ENCODE measurements at regions not wholly inside any gene's neighbourhood (a gene's known extent, or its start where the extent isn't known, plus 50 kb on each side); places are given as distances from the start of the nearest gene placed in this dataset.

GRCh38 chr22:22075382-22076163 is 93.0 kb upstream of the TOP3B start:
- no peak for DNase-seq (ENCODE audit: low read depth)

DNA sequence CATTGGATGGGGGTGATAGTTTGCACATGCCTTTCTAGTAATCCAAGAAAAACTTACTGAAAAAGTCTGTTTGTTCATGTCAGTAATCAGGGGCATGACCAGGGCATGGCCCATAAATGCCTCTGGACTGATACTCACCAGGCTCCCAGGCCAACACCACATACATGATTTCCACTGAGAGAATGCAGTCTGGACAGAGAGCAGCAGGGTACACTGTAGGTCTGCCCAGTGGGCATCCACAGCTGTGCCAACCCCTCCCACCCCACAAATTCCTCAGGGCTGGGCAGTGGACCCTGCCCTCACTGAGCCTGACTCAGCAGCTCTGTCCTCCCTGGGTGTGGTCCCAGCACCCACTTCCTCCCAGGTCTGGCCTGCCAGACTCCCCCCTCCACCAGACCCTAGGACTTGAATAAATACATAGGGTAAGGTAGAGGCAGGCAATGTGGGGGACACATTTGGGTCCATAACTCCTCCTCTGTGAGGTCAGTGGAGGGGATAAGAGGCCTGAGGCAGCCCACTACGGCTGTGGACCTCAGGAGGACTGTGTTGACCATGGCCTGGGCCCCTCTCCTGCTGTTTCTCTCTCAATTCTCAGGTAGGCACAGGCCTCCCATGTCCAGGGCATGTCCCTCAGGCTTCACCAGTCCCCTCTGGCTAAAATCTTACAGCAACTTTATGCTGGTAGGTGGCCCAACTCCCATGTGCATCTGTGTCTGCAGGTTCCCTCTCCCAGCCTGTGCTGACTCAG is 92.2 kb upstream of the TOP3B start:
- DNase-seq (ENCODE audit: low read depth): no peak

- DNase-seq (ENCODE audit: low read depth): no peak
These were observed 91.4 kb upstream of the TOP3B start for GRCh38 chr22:22073769-22074561.

DNA sequence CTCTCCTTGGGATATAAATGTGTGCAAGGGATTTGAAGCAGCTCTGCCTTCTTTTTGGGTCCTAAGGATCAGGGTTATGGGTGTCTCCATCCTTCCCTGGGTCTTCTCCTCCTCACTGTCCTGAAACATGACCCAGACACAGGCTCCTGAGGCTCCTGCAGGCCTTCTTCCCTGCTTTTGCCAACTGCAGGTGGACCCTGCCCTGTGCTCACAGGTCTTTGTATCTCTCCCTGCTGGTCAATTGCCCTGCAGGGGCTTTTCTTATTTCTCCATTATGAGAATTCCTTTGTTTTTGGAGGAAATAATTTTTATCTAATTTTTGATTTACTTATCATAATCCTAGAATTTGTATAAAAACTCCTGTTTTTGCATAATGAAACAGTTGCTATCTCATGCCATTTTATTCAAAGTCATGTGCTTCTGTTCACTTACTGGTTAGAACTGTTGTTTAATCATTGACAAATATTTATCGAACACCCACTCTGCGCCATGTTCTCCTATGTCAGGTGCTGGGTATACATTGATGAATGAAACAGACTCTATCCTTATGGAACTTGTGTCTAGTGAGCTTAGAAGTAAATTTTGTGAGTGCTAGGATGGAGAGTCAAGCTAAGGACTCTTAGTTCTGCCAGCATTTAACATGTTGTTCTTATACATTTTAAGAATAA is 89.7 kb upstream of the TOP3B start:
- no peak for DNase-seq (ENCODE audit: low read depth)

DNA sequence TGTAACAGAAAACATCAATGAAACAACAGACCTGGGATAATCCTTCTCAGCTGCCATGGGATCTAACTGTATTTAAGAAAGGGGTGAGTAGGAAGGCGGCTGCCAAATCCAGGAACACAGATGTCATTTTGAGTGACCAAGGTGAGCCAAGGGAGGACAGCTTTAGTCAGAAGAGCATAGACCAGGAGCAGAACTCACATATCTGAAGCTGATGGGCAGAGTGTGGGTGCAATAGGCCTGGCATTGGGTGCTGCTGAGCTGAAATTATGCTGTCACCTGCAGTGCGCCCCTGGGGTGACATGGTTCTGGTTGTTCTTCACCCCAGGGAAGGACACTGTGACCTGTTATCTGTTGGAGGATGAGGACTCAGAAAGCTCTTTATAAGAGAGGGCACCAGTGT is 88.9 kb upstream of the TOP3B start:
- DNase-seq (ENCODE audit: low read depth): no peak

GRCh38 chr22:22070371-22070824 is 87.8 kb upstream of the TOP3B start:
- DNase-seq (ENCODE audit: low read depth): no peak

GRCh38 chr22:22069450-22070370 is 87.1 kb upstream of the TOP3B start:
- DNase-seq (ENCODE audit: low read depth): no peak

DNA sequence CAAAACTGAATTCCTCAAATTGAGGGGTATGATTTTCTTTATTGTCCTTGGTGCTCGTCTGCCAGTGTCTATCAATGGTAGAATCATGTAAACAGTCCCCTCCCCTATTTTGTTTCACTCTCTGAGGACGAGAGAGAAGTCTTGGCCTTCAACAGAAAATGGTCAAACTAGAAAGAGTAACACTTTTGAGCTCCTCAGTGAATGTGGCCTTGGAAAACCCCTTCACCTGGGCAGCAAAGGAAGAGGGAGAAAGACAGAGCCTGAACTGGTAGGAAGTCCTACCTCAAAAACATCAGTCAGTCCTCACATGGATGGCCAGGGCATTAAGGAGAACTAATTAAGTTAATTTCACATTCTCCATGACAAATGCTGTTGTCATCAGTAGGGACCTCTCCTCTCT is 86.1 kb upstream of the TOP3B start:
- DNase-seq (ENCODE audit: low read depth): no peak

DNA sequence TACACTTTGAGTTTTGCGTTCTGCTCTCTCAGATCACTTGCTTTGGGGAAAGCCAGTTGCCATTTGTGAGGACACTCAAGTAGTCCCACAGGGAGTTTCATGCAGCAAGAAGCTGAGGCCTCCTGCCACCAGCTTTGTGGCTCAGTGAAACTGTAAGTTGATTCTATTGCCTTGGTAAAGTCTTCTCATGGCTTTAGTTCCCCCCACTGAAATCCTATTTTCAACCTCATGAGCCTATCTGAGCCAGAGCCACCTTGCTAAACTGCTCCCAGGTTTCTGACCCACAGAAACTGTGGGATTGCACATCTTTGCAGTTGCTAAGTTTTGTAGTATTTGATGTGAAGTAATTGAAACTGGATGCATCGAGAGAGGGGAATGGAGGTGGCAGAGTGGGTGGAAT is 85.4 kb upstream of the TOP3B start:
- DNase-seq (ENCODE audit: low read depth): no peak

DNA sequence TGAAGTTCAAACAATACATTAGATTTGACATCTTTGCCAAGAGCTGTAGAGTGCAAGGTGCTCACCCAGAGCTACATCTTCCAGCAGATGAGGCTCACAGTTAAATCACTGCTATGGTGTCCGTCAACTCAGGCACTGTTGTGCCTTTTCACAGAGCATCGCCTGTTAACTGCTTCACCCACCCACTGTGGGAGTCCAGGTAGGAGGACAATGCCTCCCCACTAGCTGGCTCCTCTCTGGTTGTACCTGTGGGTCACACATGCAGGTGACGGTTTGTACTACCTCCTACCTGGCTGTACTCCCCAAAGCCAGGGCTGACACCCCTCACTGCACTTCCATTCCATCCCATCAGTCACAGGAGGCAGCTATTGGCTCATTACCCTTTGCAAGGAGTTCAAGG is 84.6 kb upstream of the TOP3B start:
- DNase-seq (ENCODE audit: low read depth): no peak

DNA sequence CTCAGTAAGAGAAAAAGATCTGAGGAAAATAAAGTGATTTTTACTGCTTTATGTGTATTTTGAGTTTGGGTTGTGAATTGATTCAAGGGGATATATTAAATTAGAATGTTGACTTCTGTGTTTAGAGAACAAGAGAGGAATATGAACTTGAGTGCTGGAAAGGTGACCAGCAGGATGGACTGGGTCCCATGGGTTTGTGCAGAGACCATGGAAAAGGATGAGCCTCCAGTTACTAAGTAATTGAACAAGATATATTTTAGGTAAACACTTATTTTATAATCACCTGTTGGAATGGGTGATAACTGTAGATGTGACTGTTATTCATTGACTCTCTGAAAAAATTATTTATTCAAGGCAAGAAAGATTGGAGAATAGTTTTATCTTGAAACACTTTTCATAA is 82.0 kb upstream of the TOP3B start:
- DNase-seq (ENCODE audit: low read depth): no peak

DNA sequence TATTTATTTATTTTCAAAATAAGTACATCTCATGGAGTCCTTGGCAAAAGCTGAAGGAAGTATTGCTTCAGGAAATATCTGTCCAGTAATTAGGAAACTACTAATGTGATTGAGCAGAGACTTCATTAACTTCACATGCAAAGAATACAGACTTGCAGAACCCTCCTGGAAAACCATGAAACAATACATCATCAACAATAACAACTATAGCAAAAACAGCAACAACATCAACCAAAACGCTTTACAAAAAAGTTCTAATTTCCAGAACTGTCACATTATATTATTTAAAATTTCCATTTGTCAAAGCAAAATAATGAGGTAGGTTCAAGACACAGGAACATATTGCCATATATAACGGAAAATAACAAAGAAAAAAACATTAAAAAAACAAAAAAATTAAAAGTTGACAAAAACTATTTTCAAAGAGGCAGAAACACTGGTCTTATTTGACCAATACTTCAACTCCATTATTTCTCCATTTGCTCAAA is 79.8 kb upstream of the TOP3B start:
- no peak for DNase-seq (ENCODE audit: low read depth)

DNA sequence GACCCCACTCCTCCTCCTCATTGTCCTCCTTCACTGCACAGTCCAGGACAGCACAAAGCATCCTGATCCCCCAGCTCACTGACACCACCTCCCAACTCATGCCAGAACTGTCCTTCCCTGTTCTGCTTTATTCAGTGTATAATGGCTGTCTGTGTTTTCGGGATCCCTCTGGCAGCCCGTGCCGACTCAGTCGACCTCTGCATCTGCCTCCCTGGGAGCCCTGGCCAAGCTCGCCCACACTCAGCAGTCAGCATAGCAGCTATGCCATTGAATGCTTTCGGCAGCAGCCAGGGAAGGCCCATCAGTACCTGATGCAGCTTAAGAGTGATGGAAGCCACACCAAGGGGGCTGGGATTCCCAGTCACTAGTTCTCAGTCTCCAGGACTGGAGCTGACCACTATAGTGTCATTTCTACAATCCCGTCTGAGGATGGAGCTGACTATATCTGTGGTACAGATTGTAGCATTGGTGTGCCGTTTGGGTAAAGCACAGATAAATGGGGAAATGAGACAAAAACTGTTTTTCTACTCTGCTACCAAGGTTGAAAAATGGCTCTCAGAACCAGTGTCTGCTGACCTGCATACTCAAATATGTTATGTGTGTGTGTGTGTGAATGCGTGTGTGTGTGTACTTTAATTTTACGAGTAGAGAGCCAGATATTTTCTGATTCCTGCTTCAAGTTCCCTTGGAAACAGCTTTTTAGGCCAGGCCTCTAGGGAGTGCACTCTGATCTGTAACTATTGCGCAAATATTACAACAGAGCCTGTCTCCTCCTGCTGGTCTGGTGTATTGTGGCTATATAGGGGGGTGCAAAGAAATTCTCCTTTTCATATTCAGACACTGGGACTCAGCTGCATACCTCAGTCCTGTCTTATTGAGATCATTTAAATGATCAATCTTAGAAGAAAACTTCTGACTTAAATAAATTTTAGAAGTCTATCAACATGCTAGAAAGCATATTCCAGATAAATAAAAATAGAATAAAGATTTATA is 78.8 kb upstream of the TOP3B start:
- DNase-seq (ENCODE audit: low read depth): peak; percentile 32

- peak; percentile 51 for DNase-seq (ENCODE audit: low read depth)
These were observed 77.9 kb upstream of the TOP3B start for GRCh38 chr22:22060200-22061084.

- no peak for DNase-seq (ENCODE audit: low read depth)
These were observed 76.9 kb upstream of the TOP3B start for GRCh38 chr22:22059291-22060002.

DNA sequence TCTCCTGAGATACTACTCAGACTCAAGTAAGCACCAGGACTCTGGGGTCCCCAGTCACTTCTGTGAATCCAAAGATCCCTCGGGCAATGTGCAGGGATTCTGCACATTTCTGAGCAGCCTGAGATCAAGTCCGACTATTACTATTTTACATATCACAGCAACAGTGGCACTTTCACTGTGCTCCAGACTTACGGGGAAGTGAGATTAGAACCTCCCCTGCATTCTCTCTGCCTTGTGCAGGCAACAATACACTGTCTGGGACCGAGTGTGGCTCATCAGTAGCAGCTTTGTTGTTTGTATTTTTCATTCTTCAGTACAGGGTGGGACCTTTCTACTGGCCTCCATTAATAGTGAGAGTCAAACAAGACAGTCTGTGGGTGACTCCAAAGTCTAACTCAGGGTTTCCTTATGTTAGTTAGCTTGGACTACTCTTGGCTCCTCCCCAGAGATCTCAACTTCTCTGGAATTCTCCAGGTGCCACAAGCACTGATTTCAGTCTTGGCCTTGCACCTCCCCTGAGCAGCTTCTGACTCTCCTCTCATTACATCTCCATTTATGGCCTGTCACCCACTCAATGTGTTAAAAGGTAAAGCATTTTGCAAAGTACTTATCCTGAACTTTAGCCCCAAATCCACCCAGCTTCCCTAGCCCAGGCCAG is 76.2 kb upstream of the TOP3B start:
- DNase-seq (ENCODE audit: low read depth): no peak

GRCh38 chr22:22057617-22058378 is 75.2 kb upstream of the TOP3B start:
- DNase-seq (ENCODE audit: low read depth): no peak
